Fibroblast of peridontal ligament (primary cell): ENCODE measurements at regions not wholly inside any gene's neighbourhood (a gene's known extent, or its start where the extent isn't known, plus 50 kb on each side); places are given as distances from the start of the nearest gene placed in this dataset.
"Not testable (repeated sequence)": the region's sequence is repeated elsewhere in the genome, so short reads cannot be mapped to it uniquely, and the experiment has no call there.

Experiments
- DNase-seq: peaks from one replicate; pipeline ENCODE4 v3.0.0-alpha.2; 2010; ENCODE audit errors: extremely low read depth

DNA sequence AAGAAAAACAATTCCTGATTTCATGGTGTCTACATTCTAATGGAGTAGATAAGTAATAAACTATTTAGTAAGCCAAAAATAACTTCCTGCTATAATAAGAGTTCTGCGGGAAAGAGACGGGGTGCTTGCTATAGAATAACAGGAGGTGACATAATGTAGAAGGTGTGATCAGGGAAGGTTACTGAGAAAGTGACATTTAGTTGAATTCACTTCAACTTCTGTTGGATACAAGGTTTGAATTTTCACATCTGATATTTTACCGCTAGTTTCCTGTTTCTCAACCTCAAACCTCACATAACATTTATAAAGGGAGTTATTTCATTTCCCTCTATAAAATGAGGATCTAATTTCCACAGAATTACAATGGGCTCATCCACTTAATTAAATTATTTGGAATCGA, 102.3 kb upstream of the GBE1 start:
- DNase-seq: no peak

GRCh38 chr3:81861593-81861992, 100.1 kb upstream of the GBE1 start:
- DNase-seq: no peak

DNA sequence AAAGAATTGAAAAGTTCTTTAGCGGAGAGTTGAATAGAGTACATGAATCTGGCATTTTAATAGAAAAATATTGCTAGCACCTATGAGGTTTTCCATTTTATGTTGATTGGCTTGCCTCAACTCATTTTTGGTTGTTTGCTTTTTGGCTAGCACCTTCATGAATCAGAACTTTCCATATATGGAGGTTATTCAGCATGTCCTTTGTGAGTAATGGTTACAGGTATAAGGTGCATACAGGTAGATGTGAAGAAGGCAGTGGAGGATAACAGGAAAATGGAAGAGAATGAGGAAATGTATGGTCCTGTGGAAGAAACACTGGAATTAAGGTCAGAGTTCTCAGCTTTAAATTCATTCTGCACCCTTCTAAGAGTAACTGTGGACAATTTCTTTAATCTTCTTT, 98.1 kb upstream of the GBE1 start:
- no peak for DNase-seq

DNA sequence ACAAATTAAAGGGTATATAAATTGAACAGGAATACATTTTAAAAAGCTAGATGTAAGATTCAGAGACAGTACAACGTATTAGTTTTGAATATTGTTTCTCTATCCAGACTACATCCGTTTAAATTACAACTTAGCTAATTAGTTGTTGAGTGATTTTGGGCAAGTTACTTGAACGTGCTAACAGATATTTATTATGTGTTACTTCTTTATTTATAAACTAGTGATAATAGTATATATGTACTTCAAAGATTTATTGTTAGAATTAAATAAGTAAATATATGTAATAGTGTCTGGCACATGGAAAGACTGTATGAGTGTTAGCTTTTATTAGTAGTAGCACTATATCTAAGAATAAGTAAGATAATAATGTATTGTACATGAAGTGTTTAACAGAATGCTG, 92.0 kb upstream of the GBE1 start:
- no peak for DNase-seq

DNA sequence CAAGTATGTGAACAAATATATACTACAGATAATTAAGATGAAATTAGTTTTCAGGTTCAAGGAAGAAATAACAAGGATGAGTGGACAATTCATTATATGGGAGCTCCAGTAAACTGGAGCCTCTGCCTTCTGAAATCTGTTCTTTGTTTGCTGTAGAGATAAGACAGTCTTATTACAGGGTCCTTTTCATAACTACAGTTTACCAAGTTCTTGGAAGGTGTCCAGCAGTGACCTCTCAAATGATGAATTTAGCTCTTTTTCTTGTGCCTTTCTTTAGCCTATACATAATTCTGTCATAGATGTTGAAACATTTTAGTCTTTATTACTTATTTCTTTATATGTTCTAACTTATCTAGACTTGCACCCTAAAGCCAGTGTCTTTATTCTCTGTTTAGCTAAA, 89.7 kb upstream of the GBE1 start:
- DNase-seq: no peak

DNA sequence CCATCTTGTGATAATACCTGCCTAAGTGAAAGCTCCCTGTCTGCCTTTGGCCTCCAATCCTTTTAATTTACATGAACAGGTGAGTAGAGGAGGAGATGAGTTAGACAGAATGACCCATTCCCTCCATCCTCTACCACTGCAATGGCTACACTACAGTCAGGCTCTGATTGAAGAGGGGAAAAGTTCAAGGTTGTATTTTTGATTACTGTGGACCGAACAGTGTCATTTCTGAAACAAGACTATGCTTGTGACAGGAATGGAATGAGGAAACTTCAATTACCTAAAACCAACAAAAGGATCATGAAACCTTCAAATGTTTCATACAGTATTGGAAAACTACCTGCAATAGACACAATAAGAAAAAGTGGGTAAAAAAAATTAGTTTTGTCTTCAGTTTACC, 85.5 kb upstream of the GBE1 start:
- DNase-seq: no peak

DNA sequence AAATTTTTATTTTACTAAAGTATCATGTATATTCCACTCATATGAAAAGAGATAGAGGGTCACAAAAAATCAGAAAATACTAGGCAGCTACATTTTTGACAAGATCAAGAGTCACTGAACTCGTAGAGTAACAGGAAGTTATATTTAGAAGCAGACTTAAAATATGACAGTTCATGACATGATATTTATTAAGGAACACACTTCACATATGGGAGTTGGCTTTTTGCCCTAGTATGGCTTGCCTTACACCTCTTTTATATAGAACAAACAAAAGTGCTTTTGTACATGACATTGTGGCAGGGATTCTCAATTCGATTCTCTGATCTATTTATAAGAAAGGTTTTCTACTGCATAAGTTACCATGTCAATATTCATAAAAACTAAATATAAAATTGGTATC, 80.1 kb upstream of the GBE1 start:
- DNase-seq: no peak

GRCh38 chr3:81839504-81840094, 78.2 kb upstream of the GBE1 start:
- DNase-seq: no peak

GRCh38 chr3:81838457-81838856, 77.0 kb upstream of the GBE1 start:
- DNase-seq: no peak

GRCh38 chr3:81837071-81837593, 75.7 kb upstream of the GBE1 start:
- no peak for DNase-seq

DNA sequence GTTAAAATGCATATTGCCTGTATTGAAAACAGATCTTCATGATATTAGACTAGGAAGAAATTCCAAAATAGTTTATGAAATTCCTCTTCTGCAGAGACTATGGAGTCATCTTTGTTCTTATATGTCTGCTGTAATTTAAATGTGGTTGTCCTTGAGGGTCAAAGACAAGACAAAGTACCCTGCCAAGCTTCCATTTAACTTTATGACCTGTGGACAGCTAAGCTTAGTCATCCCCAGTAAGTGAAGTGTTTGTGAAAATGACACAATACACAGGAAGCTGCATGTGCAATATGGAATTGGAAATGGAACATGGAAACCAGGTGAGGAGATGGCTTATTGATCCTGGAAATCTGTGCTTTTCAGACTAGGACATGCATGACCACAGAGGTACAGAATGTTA, 68.5 kb upstream of the GBE1 start:
- no peak for DNase-seq

DNA sequence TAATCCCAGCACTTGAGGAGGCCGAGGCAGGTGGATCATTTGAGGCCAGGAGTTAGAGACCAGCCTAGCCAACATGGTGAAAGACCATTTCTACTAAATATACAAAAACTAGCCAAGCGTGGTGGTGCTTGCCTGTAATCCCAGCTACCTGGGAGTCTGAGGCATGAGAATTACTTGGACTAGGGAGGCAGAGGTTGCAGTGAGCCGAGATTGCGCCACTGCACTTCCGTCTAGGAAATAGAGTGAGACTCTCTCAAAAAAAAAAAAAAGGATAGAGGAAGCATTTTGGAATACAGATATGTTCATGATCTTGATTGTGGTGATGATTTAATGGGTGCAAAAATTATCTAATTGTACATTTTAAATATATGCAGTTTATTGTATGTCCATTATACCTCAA, 67.8 kb upstream of the GBE1 start:
- not testable (repeated sequence) for DNase-seq

DNA sequence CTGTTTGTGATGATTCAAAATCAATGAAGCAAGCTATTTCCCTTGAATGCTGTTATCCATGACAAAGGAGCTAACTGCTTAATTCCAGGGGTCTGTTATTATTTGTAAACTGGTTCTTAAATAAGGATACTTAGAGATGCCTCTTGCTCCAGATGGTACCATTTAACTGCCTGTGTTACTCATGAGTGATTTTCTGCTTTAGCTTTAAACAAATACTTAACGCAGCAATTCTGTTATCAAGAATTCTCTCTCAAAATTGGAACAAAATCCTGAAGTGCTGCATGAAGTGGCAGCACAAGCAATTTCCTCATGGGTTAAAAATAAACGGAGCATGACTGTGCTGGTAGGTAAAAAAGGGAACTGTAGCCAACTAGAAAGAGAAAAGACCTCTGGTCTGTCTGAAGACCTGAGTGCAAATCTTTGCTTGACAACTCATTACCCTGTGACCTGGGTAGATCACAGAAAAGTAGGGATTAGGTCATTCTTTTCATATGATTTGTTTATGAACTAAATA, 62.5 kb upstream of the GBE1 start:
- DNase-seq: peak; percentile 43

DNA sequence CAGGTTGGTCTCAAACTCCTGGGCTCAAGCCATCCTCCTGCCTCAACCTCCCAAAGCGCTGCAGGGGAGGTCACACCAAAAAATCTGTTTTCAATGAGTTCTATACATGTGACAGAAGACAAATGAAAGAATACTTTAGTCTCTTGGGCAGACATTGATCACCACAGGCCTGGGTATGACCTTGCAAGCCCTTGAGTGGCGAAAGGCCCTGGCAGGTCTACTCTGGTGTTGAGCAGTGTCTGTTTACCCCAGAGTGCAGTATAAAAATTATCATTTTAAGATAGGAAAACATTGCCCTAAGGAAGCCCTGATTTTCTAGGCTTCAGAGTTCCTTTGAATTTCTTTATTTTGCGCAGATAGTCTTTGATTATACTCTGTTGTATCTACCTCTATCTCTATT, 61.6 kb upstream of the GBE1 start:
- no peak for DNase-seq

DNA sequence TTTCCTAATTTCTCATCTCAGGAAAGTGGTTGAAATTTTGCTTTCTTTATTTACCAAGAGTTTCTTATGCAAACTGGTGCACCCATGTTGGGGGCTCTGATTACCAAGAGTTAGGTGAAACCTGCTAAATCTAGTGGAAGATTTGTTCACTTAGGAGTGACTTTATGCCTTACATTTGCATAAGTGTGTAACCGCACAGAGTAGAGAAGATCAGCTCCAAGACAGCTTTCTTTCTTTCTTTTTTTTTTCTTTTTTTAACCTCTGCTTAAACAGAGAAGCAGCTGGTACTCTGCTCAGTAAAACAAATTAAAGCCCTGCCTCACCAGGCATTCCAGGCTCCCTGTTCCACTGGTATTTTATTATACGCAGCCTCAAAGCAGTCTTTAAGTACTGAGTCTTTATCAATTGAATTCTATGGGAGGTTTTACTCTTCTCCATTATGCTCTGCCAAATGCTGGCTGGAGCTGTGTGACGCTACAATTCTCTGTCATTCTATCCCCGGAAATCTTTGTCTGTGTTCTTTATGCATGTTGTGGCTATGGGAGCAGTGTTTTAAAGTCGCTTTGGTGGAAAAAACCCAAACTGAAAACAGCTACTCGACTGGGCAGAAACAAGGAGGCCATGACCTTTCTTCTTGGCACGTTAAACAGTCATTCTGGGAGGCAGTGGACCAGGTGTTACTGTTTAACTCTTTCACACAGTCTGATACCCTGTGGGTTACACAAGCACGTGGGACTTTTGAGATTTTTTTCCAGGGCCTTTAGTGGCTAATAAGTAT, 55.2 kb upstream of the GBE1 start:
- DNase-seq: peak; percentile 81

- DNase-seq: not testable (repeated sequence)
Observed at GRCh38 chr3:81812098-81812497, 50.7 kb upstream of the GBE1 start.
